Activated T-cell treated with anti-CD3 and anti-CD28 coated beads, Interleukin-2, amount 50 U/mL, for 72 hours (primary cell): ENCODE measurements at regions not wholly inside any gene's neighbourhood (a gene's known extent, or its start where the extent isn't known, plus 50 kb on each side); places are given as distances from the start of the nearest gene placed in this dataset.

Experiments
- ATAC-seq, 2 donors: fragments of 150-1000 bp; cut with Tn5 transposase; replicated peaks in 1 of 2; 2 replicates each; pipeline ENCODE4 v1.10.0; 2021; ENCODE audit warnings: moderate library complexity in 2 of 2, mild to moderate bottlenecking in 1 of 2
- DNase-seq, 2 donors: peaks; one replicate each; pipeline ENCODE4 v3.0.0; 2021 to 2022; ENCODE audit warnings: mixed read lengths in 1 of 2
- H3K27ac Mint-ChIP-seq: one replicate; pipeline ENCODE4 v1.8.0; 2022; ENCODE audit warnings: mild to moderate bottlenecking, moderate library complexity, mixed read lengths
- H3K27me3 Mint-ChIP-seq: one replicate; pipeline ENCODE4 v1.8.0; 2022; ENCODE audit warnings: low read depth, mixed read lengths
- H3K36me3 Mint-ChIP-seq, 2 donors: one replicate each; pipeline ENCODE4 v1.8.0; 2022; ENCODE audit warnings: mixed read lengths in 2 of 2, mild to moderate bottlenecking in 1 of 2; ENCODE audit not compliant: insufficient read depth in 2 of 2
- H3K4me1 Mint-ChIP-seq: one replicate; pipeline ENCODE4 v1.8.0; 2022; ENCODE audit warnings: low read depth, mixed read lengths
- H3K4me3 Mint-ChIP-seq, 2 donors: one replicate each; pipeline ENCODE4 v1.8.0; 2022; ENCODE audit warnings: mild to moderate bottlenecking in 2 of 2, mixed read lengths in 2 of 2, moderate library complexity in 2 of 2
- H3K9me3 Mint-ChIP-seq, 2 donors: one replicate each; pipeline ENCODE4 v1.8.0; 2022; ENCODE audit warnings: mixed read lengths in 2 of 2

GRCh38 chr16:51306116-51306515 is 155.0 kb upstream of the SALL1 start:
- no peak for DNase-seq
- Mint-ChIP-seq H3K4me3 (no peak overlapping the region), H3K27ac (no peak overlapping the region), H3K4me1 (no peaks in the 10 kb centered on the region), H3K36me3 (peaks cover 0 to 1% of the 10 kb centered on the region in 2 donors), H3K27me3 (no peaks in the 10 kb centered on the region), H3K9me3 (peaks cover 0 to 5% of the 10 kb centered on the region in 2 donors)
- ATAC-seq: no peak

GRCh38 chr16:51305337-51305736 is 154.3 kb upstream of the SALL1 start:
- H3K27me3 Mint-ChIP-seq: no peaks in the 10 kb centered on the region
- H3K27ac Mint-ChIP-seq: no peak overlapping the region
- no peaks in the 10 kb centered on the region for H3K4me1 Mint-ChIP-seq
- H3K4me3 Mint-ChIP-seq: no peak overlapping the region
- no peak for ATAC-seq
- DNase-seq: no peak
- H3K9me3 Mint-ChIP-seq: peaks cover 0 to 5% of the 10 kb centered on the region in 2 donors
- peaks cover 0 to 1% of the 10 kb centered on the region in 2 donors for H3K36me3 Mint-ChIP-seq

GRCh38 chr16:51302042-51302441 is 151.0 kb upstream of the SALL1 start:
- H3K9me3 Mint-ChIP-seq: peaks cover 0 to 8% of the 10 kb centered on the region in 2 donors
- no peak for DNase-seq
- no peak overlapping the region for H3K4me3 Mint-ChIP-seq
- H3K27ac Mint-ChIP-seq: no peak overlapping the region
- no peaks in the 10 kb centered on the region for H3K4me1 Mint-ChIP-seq
- no peaks in the 10 kb centered on the region for H3K27me3 Mint-ChIP-seq
- peaks cover 0 to 1% of the 10 kb centered on the region in 2 donors for H3K36me3 Mint-ChIP-seq
- no peak for ATAC-seq

GRCh38 chr16:51298800-51299199 is 147.7 kb upstream of the SALL1 start:
- Mint-ChIP-seq H3K27ac (no peak overlapping the region), H3K9me3 (peaks cover 4 to 5% of the 10 kb centered on the region in 2 donors), H3K4me1 (no peaks in the 10 kb centered on the region), H3K36me3 (peaks cover under 1 to 1% of the 10 kb centered on the region in 2 donors), H3K4me3 (no peak overlapping the region), H3K27me3 (no peaks in the 10 kb centered on the region)
- DNase-seq (no peak), ATAC-seq (no peak)

GRCh38 chr16:51290442-51291285 is 139.6 kb upstream of the SALL1 start:
- no peaks in the 10 kb centered on the region for H3K27me3 Mint-ChIP-seq
- no peaks in the 10 kb centered on the region for H3K36me3 Mint-ChIP-seq
- H3K27ac Mint-ChIP-seq: no peak overlapping the region
- no peak overlapping the region for H3K4me3 Mint-ChIP-seq
- H3K4me1 Mint-ChIP-seq: no peaks in the 10 kb centered on the region
- DNase-seq: no peak
- no peak for ATAC-seq
- no peaks in the 10 kb centered on the region for H3K9me3 Mint-ChIP-seq

GRCh38 chr16:51289336-51289735 is 138.3 kb upstream of the SALL1 start:
- H3K4me3 Mint-ChIP-seq: no peak overlapping the region
- H3K27ac Mint-ChIP-seq: no peak overlapping the region
- no peaks in the 10 kb centered on the region for H3K36me3 Mint-ChIP-seq
- H3K27me3 Mint-ChIP-seq: no peaks in the 10 kb centered on the region
- no peak for DNase-seq
- ATAC-seq: no peak
- no peaks in the 10 kb centered on the region for H3K4me1 Mint-ChIP-seq
- no peaks in the 10 kb centered on the region for H3K9me3 Mint-ChIP-seq

- H3K27ac Mint-ChIP-seq: no peak overlapping the region
- no peaks in the 10 kb centered on the region for H3K9me3 Mint-ChIP-seq
- H3K36me3 Mint-ChIP-seq: no peaks in the 10 kb centered on the region
- ATAC-seq: no peak
- DNase-seq: no peak
- H3K27me3 Mint-ChIP-seq: no peaks in the 10 kb centered on the region
- no peaks in the 10 kb centered on the region for H3K4me1 Mint-ChIP-seq
- H3K4me3 Mint-ChIP-seq: no peak overlapping the region
Measured at GRCh38 chr16:51287121-51287755, 136.2 kb upstream of the SALL1 start.

- DNase-seq (no peak), ATAC-seq (no peak)
- Mint-ChIP-seq H3K27ac (no peak overlapping the region), H3K4me3 (no peak overlapping the region), H3K36me3 (no peaks in the 10 kb centered on the region), H3K4me1 (no peaks in the 10 kb centered on the region), H3K9me3 (peaks cover 0 to 2% of the 10 kb centered on the region in 2 donors), H3K27me3 (no peaks in the 10 kb centered on the region)
Measured at GRCh38 chr16:51286272-51286671, 135.2 kb upstream of the SALL1 start.

GRCh38 chr16:51276336-51276735 is 125.3 kb upstream of the SALL1 start:
- ATAC-seq (no peak), DNase-seq (no peak)
- Mint-ChIP-seq H3K27ac (no peak overlapping the region), H3K4me1 (no peaks in the 10 kb centered on the region), H3K4me3 (no peak overlapping the region), H3K36me3 (no peaks in the 10 kb centered on the region), H3K9me3 (peaks cover 1 to 5% of the 10 kb centered on the region in 2 donors), H3K27me3 (no peaks in the 10 kb centered on the region)

- ATAC-seq: no peak
- H3K9me3 Mint-ChIP-seq: peaks cover 5 to 12% of the 10 kb centered on the region in 2 donors
- DNase-seq: no peak
- H3K27ac Mint-ChIP-seq: no peak overlapping the region
- no peaks in the 10 kb centered on the region for H3K36me3 Mint-ChIP-seq
- no peaks in the 10 kb centered on the region for H3K4me1 Mint-ChIP-seq
- H3K4me3 Mint-ChIP-seq: no peak overlapping the region
- no peaks in the 10 kb centered on the region for H3K27me3 Mint-ChIP-seq
Measured at GRCh38 chr16:51272420-51272819, 121.3 kb upstream of the SALL1 start.

GRCh38 chr16:51271156-51271701 is 120.2 kb upstream of the SALL1 start:
- no peak for DNase-seq
- no peak for ATAC-seq
- no peak overlapping the region for H3K27ac Mint-ChIP-seq
- H3K9me3 Mint-ChIP-seq: peaks cover 5 to 12% of the 10 kb centered on the region in 2 donors
- no peaks in the 10 kb centered on the region for H3K36me3 Mint-ChIP-seq
- H3K27me3 Mint-ChIP-seq: no peaks in the 10 kb centered on the region
- H3K4me1 Mint-ChIP-seq: no peaks in the 10 kb centered on the region
- no peak overlapping the region for H3K4me3 Mint-ChIP-seq

- Mint-ChIP-seq H3K36me3 (no peaks in the 10 kb centered on the region), H3K27ac (no peak overlapping the region), H3K4me3 (no peak overlapping the region), H3K4me1 (no peaks in the 10 kb centered on the region), H3K27me3 (no peaks in the 10 kb centered on the region), H3K9me3 (peaks cover 8 to 12% of the 10 kb centered on the region in 2 donors)
- no peak for ATAC-seq
- no peak for DNase-seq
Measured at GRCh38 chr16:51268237-51268636, 117.2 kb upstream of the SALL1 start.

- no peaks in the 10 kb centered on the region for H3K36me3 Mint-ChIP-seq
- no peak overlapping the region for H3K4me3 Mint-ChIP-seq
- no peaks in the 10 kb centered on the region for H3K4me1 Mint-ChIP-seq
- ATAC-seq (no peak), DNase-seq (no peak)
- H3K9me3 Mint-ChIP-seq: peaks cover 8 to 13% of the 10 kb centered on the region in 2 donors
- H3K27ac Mint-ChIP-seq: no peak overlapping the region
- no peaks in the 10 kb centered on the region for H3K27me3 Mint-ChIP-seq
Measured at GRCh38 chr16:51267681-51268080, 116.6 kb upstream of the SALL1 start.
